ENCODE measurements at regions not wholly inside any gene's neighbourhood (a gene's known extent, or its start where the extent isn't known, plus 50 kb on each side); places are given as distances from the start of the nearest gene placed in this dataset.

DNA sequence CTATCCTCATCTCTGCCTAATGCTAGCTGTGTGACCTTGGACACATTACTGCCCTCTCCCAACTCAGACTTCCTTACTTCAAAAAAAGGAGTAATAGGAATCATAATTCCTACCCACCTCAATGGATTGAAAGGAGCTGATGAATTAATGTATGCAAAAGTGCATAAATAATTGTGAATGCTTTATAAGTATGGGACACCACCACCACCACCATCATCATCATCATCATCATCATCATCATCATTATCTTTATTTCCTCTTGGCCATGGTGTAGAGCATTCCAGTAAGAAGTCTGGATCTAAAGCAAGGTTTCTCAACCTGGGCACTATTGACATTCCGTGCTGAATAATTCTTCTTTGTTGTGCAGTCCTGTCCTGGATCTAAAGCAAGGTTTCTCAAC, 282.5 kb downstream of the MEX3B start:
- ChIA-PET POLR2A (no interaction called here), CTCF (no interaction called here)
- Histone ChIP-seq H3K27me3 (ENCODE audit: control insufficient read depth, insufficient read depth, low read length) (peaks cover under 1% of the 10 kb centered on the region; the same call in 1 of the 2 replicates), H3K4me3 (ENCODE audit: low read depth in 2 of 2, low read length in 2 of 2) (no peak overlapping the region), H3K9me3 (ENCODE audit: control insufficient read depth, insufficient read depth, low read depth, low read length) (no peaks in the 10 kb centered on the region), H3K4me1 (ENCODE audit: control insufficient read depth, insufficient read depth, low read length) (no peaks in the 10 kb centered on the region), H3K36me3 (ENCODE audit: control insufficient read depth, insufficient read depth, low read length) (no peaks in the 10 kb centered on the region), H3K27ac (ENCODE audit: low read length) (no peak overlapping the region)
- ATAC-seq (no peak), DNase-seq (ENCODE audit: low read depth, low spot score) (no peak)
- intact Hi-C loops (cut with micrococcal nuclease; ENCODE audit: unreplicated experiment) = no loop called here
- BruUV-seq (replicated peaks) = no TSS peak
- TF ChIP-seq, protein P1, sequence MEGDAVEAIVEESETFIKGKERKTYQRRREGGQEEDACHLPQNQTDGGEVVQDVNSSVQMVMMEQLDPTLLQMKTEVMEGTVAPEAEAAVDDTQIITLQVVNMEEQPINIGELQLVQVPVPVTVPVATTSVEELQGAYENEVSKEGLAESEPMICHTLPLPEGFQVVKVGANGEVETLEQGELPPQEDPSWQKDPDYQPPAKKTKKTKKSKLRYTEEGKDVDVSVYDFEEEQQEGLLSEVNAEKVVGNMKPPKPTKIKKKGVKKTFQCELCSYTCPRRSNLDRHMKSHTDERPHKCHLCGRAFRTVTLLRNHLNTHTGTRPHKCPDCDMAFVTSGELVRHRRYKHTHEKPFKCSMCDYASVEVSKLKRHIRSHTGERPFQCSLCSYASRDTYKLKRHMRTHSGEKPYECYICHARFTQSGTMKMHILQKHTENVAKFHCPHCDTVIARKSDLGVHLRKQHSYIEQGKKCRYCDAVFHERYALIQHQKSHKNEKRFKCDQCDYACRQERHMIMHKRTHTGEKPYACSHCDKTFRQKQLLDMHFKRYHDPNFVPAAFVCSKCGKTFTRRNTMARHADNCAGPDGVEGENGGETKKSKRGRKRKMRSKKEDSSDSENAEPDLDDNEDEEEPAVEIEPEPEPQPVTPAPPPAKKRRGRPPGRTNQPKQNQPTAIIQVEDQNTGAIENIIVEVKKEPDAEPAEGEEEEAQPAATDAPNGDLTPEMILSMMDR (IDR thresholded peaks at IDR 0.05) = no peak
- no peak for TF ChIP-seq TCF7L2 (IDR thresholded peaks at IDR 0.05; ENCODE audit: low read depth, low read length)
- TF ChIP-seq, protein P2, sequence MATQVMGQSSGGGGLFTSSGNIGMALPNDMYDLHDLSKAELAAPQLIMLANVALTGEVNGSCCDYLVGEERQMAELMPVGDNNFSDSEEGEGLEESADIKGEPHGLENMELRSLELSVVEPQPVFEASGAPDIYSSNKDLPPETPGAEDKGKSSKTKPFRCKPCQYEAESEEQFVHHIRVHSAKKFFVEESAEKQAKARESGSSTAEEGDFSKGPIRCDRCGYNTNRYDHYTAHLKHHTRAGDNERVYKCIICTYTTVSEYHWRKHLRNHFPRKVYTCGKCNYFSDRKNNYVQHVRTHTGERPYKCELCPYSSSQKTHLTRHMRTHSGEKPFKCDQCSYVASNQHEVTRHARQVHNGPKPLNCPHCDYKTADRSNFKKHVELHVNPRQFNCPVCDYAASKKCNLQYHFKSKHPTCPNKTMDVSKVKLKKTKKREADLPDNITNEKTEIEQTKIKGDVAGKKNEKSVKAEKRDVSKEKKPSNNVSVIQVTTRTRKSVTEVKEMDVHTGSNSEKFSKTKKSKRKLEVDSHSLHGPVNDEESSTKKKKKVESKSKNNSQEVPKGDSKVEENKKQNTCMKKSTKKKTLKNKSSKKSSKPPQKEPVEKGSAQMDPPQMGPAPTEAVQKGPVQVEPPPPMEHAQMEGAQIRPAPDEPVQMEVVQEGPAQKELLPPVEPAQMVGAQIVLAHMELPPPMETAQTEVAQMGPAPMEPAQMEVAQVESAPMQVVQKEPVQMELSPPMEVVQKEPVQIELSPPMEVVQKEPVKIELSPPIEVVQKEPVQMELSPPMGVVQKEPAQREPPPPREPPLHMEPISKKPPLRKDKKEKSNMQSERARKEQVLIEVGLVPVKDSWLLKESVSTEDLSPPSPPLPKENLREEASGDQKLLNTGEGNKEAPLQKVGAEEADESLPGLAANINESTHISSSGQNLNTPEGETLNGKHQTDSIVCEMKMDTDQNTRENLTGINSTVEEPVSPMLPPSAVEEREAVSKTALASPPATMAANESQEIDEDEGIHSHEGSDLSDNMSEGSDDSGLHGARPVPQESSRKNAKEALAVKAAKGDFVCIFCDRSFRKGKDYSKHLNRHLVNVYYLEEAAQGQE (IDR thresholded peaks at IDR 0.05; ENCODE audit: insufficient read depth in 1 of 2, low read depth in 2 of 2, low read length in 1 of 2) = no peak
- TF ChIP-seq POLR2AphosphoS5 (IDR thresholded peaks at IDR 0.05; ENCODE audit: low read depth, low read length) = no peak
- TF ChIP-seq SIN3A (IDR thresholded peaks at IDR 0.05; ENCODE audit: borderline replicate concordance, insufficient read depth, low read depth, low read length) = no peak
- in situ Hi-C loops (cut with HindIII; ENCODE audit: low pct_unique_long_range_greater_than_20kb, low sequenced_read_pairs) = no loop called here

DNA sequence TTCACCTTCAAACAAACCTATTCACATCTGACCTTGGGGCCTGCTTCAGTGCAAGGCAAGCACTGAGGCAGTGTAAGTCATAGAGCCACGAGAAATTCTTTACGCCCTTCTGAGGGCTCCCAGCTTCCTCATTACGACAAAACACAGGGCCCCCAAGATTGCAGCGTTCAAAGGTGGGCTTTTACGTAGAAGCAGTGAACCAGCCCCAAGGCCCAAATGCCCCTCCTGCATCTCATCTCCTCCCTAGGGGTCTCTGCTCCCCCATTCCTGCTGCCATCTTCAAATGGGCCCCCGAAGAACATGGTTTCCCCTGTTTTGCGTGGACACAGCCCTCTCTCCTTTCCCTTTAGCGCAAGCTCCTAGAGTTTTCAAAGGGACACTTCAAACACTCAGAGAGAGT, 285.1 kb downstream of the MEX3B start:
- Histone ChIP-seq H3K9me3 (ENCODE audit: control insufficient read depth, insufficient read depth, low read depth, low read length) (no peaks in the 10 kb centered on the region), H3K36me3 (ENCODE audit: control insufficient read depth, insufficient read depth, low read length) (no peaks in the 10 kb centered on the region), H3K27me3 (ENCODE audit: control insufficient read depth, insufficient read depth, low read length) (peaks cover 2% of the 10 kb centered on the region; the same call in 1 of the 2 replicates), H3K4me3 (ENCODE audit: low read depth in 2 of 2, low read length in 2 of 2) (no peak overlapping the region), H3K27ac (ENCODE audit: low read length) (no peak overlapping the region), H3K4me1 (ENCODE audit: control insufficient read depth, insufficient read depth, low read length) (no peaks in the 10 kb centered on the region)
- DNase-seq (ENCODE audit: low read depth, low spot score) (no peak), ATAC-seq (no peak)
- intact Hi-C loops (cut with micrococcal nuclease; ENCODE audit: unreplicated experiment) (no loop called here), in situ Hi-C loops (cut with HindIII; ENCODE audit: low pct_unique_long_range_greater_than_20kb, low sequenced_read_pairs) (no loop called here)
- POLR2A ChIA-PET = no interaction called here
- CTCF ChIA-PET = no interaction called here
- BruUV-seq (replicated peaks) = no TSS peak
- TF ChIP-seq POLR2AphosphoS5 (IDR thresholded peaks at IDR 0.05; ENCODE audit: low read depth, low read length) (no peak), TCF7L2 (IDR thresholded peaks at IDR 0.05; ENCODE audit: low read depth, low read length) (no peak), SIN3A (IDR thresholded peaks at IDR 0.05; ENCODE audit: borderline replicate concordance, insufficient read depth, low read depth, low read length) (no peak)
- TF ChIP-seq, protein P1 (IDR thresholded peaks at IDR 0.05) = no peak
- TF ChIP-seq, protein P2 (IDR thresholded peaks at IDR 0.05; ENCODE audit: insufficient read depth in 1 of 2, low read depth in 2 of 2, low read length in 1 of 2) = no peak
